Hematopoietic multipotent progenitor cell treated with erythropoietin and hydrocortisone succinate and interleukin-3 and kit ligand, for 8 days (in vitro differentiated cells): ENCODE measurements at regions not wholly inside any gene's neighbourhood (a gene's known extent, or its start where the extent isn't known, plus 50 kb on each side); places are given as distances from the start of the nearest gene placed in this dataset.

Experiments used
- DNase-seq: peaks from one replicate; pipeline ENCODE4 v3.0.0-alpha.2; 2015

DNA sequence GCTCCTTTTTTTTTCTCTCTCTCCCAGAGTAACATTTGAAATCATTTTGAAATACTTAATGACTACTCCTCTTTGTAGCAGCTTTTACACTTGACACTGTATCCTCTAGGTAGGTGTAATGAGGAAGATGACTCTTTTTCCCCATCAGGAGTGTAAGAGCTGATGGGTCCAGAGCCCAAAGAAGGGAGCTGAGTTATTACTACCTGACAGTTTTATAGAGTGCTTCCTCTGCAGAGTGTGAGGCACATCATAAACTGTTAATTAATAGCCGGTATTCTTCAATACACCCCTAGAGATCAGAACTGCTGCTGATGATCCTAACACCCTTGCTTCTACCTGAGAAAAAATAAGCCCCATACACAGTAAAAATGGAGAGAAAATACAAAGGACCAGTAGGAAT is 279.8 kb upstream of the SEMA3A start:
- DNase-seq = no peak

DNA sequence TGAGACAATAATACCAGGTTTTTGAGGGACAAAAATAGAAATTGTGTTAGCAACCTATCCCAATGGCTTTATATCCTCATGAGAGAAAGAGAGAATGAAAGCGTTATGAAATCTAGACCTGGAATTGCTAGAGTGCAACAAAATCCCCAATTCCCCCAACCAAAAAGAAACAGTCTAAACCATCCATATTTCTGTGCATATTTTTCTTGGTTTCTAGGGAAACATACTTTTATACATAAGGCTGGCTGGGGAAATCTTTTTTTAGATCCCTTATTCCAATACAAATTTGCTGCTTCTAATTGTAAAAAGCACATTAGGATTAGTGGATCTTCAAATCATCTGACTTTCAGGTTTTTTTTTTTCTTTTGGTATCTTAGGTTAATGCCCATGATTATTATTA is 277.0 kb upstream of the SEMA3A start:
- no peak for DNase-seq

DNA sequence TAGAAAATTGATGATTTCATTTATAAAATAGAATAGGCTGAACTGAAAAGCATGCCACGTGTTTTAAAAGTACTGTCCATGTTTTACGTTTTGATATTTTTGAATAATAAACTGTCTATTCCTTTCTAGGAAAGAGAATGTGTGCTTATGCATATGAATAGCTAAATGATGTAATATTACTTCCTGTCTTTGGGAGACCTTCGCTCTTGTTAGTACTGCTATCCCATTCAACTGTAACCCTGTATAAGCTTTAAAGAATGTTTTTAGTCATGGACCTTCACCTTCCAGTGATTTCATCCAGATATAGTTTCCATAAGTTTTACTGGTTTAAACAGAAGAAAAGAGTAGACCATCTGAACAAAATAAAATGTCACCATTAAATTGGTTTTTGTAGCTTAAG is 274.4 kb upstream of the SEMA3A start:
- no peak for DNase-seq

DNA sequence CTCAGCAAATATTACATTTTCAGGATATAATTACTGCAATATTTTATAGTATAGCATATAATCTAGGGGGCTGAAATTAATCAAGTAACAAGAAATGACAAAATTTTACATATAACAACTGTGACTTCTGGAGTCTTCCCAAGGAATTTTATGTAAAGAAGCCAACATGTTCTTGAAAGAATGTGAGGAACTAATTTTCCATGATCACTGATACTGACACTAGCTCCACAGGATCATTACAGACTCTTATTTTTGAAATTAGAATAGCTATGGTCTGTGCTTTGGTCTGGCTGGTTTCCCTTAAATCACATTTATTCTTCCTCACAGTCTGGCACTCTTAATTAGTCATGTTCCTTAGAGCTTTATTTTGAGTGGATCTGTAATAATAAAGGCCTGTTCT is 267.7 kb upstream of the SEMA3A start:
- no peak for DNase-seq

DNA sequence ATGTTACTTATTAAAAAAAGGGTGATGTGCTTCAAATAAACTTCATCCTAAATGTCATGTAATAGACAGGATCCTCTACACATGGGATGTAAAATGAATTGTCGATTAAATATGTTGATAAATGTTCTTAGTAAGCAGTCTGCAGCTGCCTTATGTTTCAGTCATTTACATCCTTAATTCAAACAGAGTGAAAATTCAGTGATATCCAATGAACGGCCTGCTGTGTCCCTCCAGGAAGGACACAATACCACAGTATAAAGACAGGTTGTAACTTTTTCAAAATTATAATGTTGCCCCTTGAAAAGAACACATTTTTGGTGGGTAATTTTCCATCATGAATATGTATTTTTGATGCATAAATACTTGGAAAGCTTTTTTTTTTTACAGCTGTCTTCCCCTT is 266.5 kb upstream of the SEMA3A start:
- no peak for DNase-seq

DNA sequence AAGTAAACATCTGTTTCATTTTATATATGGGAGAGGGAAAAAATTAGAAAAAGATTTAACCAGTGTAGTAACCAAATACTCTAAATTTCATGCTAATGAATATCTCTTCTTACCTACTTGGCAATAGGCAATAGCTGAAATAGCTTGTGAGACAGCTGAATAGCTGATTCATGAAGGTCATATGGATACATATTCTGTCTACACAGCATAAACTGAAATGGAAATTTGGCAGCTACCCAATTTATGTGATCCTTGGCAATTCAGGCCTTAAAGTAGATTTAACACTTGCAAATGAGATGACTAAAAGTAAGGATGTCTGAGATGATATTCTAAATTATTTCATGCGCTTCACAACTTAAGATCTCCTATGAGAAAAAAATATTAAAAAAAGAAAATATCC is 261.2 kb upstream of the SEMA3A start:
- no peak for DNase-seq

DNA sequence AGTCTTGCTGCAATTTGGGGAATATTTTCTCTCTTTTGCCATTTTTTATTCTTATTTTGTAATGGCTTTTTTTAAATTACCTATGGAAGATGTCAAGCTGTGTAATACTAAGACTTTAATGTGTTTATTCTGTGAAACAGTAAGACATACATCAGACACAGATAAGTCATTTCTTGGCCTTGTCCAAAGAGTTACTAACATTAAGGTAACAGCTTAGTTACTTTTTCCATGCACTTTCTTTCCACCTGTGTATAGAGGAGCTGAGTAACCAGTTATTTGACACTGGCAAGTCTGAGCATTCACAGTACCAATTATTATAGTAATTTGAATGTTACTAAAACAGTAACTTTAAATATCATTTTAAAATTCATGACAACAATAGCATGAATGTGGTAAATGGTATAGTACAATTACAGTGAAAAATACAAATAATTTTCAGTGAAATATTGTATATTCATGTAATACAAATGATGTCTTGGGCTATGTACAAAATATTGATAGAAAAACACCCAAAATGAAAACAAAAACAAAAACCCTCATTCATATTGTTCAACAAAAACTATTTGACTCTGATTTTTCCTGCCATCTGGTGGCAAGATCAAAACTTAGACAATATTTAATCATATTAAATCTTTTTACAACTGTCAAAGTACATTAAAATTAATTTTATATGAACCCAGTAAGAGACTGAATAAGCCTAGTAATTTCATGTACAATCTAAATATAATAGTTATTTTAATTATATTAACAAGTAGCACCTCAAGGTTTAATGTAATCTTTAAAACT is 259.8 kb upstream of the SEMA3A start:
- DNase-seq = no peak

DNA sequence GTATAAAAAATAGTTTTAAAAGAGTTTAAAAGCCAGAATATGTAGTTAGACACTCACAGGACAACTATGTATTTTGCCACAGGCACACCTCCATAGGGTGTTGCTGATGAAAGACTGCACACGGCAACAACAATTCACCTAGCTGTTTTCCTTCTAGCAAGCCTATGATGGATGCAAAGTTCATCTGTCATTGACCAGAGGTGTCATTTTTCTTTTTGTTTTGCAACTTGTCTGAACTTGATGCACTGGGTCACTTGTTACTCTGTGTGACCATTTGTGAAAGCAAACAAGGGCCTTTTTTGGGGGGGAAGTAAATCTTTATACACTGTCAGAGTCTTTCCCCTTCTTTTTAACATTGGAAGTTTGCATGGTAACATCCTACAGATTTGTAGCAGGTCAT is 258.0 kb upstream of the SEMA3A start:
- DNase-seq = no peak

DNA sequence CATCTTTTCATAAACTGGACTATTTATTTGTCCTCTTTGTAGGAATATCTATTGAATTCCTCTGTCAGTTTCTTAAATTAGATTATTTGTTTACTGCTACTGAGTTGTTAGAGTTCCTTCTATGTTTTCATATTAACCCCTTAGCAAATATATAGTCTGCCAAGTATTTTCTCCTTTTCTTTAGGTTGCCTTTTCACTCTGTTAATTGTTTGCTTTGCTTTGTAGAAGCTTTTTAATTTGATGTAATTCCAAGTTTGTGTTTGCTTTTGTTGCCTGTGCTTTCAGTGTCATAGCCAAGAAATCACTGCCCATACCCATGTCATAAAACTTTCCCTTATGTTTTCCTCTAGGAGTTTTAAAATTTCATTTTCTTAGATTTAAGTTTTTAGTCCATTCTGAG is 256.2 kb upstream of the SEMA3A start:
- DNase-seq = no peak

DNA sequence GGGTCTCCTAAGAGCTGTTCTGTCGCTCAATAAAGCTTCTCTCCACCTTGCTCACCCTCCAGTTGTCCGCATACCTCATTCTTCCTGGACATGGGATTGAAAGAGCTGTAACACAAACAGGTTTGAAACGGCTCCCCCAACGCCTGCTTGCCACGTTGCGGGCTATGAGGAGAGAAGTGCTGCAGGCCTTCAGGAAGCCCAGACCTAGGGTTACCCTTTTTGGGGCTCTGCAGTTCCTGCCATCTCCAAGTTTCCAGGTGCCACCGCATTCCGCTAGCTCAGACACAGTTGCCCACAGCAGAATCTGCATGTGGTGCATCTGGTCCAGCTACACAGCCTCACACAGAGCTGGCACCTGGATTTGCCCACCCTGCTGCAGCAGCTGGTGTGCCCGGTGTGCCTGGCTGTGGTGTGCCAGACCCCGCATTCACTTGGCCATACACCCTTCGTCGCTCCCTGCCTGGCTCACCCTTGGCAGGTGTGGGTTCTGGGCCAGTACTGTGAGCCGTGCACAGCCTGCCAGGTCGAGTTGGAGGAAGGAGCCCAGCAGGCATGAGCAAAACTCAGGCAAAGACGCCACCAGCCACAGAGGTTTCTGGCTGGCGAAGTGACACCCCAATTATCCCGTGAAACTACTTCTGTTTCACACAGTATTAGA is 253.2 kb upstream of the SEMA3A start:
- DNase-seq = no peak

DNA sequence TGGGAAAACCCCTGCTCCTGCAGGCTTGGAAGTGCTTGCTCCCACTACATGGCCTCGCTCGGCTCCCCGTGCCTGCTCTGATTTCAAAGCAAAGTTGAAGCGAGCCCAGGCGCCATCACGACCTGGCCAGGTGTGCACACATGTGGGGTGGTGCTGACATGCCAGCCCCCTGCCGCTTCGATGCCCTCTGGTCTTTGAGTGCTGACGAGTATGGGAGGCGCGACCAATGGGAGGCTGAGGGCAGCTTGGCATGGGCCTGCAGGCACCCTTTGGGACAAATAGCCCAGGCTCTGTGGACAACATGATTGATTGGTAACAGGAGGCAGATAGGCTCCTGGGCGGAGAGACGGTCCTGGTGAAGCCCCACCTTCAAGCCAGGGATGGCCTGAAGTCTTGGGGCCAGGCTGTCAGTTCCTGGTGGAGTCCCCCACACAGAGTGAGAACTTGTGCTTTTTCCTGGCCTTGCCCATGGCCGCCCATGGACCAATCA is 252.4 kb upstream of the SEMA3A start:
- DNase-seq = no peak

DNA sequence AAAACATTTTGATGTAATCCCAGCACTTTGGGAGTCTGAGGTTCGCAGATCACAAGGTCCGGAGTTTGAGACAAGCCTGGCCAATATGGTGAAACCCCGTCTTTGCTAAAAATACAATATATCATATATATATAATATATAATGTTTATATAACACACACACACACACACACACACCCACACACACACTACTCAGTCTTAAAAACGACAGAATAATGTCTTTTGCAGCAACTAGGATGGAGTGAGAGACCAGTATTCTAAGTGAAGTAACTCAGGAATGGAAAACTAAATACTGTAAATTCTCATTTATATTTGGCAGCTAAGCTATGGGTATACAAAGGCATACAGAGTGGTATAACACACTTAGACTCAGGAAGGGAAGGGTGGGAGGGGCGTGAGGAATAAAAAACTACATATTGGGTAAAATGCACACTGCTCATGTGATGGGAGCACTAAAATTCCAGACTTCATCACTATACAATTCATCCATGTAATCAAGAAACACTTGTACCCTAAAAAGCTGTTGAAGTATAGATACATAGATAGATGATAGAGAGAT is 231.2 kb upstream of the SEMA3A start:
- no peak for DNase-seq

DNA sequence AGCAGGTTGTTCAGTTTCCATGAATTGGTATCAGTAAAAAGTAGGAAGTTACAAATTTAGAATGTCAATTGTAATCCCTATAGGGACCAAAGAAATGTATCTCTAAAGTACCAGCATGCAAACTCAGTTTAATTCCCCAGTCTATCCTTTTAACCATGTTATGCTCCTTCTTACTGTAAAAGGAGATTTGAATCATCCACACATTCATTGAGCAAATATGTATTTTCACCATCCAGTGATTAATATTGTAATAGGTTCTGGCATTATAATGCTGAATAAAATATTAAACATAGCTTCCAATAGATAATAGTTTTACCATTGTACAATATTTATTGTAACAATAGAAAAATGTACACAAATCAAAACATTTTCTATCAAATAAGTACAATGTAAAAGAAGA is 228.2 kb upstream of the SEMA3A start:
- no peak for DNase-seq

DNA sequence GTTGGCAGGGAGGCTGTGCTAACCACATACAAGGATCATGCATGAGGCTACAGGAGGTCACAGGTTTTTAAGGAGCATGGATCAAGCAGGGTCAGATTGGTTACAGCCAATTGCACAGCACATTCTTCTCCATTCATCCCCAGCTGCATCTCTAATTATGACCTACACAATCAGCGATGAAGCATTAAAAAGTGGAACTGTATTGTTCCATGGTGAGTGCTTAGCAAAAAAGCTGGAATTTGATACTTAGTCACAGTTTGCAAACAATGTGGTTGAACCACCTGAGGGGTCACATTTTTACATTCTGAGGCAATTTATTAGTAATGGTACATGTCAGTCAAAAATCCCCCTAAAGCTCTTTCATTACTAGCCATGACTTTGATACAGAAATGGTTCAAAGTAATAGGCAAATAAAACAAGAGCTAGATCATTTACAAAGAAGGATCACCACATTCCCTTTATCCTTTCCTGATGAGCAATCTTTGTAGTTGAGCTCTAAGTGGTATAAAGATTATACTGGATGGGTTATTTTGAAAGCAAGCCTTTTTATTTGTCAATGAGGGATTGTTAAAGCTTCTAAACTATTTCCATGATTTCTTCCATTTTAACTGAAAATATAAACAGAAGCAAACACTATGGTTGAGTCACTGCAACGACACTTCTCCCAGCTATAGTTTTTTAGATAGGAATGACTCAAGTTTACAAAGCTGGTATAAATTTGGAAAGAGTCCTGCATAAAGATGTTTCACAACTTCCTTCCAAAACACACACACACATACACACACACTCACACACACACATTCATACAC is 217.8 kb upstream of the SEMA3A start:
- DNase-seq = no peak

DNA sequence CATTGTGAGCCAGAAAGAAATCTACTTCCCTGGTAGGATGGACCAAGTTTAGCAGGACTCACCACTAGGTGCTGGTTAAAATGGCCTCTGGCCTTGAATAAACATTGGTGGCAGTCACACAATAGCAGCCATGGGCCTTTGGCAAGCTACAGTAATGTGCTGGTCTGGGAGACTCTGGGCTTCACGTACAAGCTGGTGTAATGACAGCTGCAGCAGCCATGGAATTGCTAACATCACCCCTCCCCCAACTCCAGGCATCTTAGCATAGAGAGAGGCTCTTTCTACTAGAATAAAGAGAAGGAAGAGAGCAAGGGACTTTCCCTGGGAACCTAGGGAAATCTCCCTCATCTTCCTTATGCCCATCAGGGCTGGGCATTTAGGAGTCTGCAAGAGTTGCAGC is 205.1 kb upstream of the SEMA3A start:
- no peak for DNase-seq

DNA sequence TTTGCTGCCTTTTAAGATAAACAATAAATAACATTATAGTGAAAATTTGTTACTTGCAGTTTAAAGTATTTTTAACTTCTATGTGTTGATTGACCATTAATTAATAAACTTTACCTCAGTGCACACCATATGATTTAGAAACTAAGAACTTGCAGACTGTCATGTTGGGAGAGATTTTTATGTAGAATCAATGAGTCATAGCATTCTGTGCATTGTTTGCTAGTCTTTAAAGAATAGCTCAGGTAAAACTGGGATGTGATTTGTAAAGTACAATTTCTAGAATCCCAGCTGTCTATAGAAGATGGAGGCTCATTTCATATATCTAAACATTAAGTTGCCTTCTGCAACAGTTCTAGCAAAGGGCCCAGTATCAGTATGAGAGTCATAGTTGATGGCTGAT is 199.6 kb upstream of the SEMA3A start:
- DNase-seq = no peak

DNA sequence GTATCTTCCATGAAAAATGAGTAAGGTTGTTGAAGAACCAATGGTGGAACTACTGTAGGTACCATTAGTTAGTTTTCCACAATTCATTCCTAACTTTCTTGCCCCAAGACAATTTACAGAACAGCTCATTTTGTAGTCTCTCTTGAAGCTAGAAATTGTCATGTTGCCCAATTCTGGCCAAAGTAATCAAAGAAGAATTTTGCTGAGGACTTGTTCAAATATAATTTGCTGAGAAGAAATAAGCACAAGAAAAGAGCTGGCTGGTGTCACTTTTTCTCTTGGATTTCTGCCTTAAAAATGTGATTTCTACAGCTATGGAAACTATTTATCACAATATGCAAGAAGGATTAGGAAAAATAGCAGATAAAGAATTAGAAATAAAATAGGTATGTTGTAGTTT is 199.2 kb upstream of the SEMA3A start:
- DNase-seq = no peak

DNA sequence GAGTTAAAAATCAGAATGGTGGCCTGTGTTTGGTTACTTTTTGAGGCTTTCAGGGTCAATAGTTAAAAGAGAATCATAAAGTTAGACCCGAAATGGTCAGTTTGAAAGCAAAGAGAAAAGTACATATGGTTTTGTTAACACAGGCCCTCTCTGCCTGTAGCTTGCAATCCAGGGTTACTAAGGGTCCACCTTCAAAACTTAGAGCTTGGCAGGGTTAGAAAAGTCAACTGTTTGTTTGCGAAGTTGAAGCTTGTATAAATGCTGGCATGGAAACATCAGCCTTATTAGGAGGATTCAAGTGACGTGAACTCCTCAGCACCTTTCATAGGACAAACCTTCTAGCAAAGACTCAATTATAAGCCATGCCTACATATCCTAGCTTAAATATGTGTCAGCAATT is 196.3 kb upstream of the SEMA3A start:
- DNase-seq = no peak

DNA sequence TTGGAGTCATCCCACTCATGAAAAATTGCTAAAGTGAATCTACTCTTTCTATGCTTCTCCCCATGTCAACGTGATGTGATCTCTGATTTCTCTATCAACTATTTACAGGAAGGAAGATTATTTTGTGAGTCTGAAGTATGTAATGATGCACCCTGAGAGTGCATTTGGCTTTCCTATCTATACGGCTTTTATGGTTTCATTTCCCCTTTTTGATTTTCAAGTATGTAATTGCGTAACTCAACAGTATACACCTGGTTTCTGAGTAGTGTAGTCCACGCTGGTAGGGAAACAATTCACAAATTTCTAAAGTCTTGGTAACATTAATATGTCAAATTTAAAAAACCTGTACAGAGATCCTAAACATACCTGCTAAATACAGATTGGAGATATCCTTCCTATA is 194.7 kb upstream of the SEMA3A start:
- DNase-seq = no peak

DNA sequence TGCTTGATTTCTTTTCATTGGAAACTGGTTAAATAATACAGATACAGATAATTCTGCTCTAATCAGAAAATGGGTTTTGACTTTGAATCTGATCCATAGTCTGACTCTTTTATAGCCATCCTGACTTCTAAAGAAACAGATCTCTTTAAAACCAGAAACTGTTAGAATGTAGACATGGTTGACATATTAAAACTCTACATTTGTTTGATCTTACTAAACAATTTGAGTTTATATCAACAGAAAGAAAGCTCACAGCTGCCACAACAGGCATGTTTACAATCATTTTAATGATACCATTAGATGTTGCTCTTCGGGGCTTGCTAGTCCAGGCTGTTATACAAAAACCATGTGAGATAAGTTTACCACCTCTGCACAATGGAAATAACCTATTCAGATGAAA is 193.0 kb upstream of the SEMA3A start:
- DNase-seq = no peak

DNA sequence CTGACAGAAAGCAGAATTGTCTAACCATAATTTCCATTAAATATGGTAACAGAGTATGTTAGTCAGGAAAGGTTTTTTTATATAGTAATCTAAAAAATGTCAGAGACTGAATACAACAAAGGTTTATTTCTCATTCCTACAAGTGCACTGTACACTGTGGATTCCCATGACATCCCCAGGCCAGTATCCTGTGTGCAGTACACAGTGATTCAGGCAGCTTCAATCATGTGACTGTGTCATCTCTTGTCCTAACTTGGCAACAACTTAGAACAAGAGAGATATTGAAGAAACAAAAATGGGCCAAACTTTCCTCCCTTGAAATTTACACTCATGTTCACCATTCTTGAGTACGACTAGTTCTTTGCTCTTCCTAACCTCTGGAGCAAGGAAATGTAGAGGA is 189.8 kb upstream of the SEMA3A start:
- DNase-seq = no peak

DNA sequence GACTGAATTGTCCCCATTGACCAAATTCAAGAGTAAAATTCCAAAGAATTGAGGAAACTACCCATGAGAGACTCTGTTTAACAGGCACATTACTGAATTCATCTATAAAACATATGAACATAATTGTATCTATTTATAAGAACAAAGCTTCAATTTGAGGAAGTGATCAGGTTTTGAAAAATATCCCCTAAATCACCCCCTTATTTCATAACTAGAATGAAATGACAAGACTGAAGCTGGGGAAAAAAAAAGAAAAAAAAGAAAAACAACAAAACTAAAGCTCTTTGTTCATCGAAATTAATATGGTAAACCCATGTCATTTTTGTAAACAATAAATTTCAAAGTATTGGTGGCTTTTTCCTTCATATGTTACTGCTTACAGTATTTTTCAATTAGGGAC is 184.9 kb upstream of the SEMA3A start:
- DNase-seq = no peak

DNA sequence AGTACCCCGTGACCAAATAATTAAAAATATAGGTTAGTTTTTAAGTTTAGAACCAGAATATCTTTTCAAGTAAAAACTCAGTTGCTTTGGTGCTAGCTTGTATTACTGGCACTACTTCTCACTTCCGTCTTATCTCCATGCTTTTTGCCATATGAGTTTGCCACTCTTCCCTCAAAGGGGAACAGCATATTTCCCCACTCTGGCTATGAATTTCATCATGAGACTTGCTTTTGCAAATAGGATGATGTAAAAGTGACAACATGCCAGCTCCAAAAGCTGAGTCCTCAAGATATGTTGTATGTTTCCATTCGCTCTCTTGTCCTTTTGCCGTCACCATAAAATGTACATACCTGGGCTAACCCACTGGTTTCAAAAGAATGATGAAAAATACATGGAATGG is 178.1 kb upstream of the SEMA3A start:
- DNase-seq = no peak

DNA sequence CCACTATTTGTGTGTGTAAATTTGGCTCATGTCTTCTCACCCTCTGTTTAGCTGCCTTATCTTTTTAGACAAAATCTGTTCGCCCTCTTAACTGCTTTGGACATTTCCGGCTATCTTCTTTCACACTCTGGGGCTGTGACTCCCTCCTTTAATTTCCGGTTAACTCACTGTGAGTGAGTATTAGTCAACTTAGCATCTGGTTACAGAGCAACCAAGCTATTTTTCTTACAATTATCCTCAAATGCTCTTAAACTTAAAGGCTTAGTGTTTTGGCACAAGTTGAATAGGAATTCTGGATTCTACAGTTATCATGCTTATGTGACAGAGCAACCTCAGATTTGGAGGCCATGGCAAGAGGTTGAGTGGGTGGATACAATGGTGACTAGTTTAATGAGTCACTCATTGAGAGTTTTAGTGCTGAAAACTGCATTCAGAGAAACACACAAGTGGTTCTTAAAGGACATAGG is 177.6 kb upstream of the SEMA3A start:
- no peak for DNase-seq
